ENCODE measurements at regions not wholly inside any gene's neighbourhood (a gene's known extent, or its start where the extent isn't known, plus 50 kb on each side); places are given as distances from the start of the nearest gene placed in this dataset.

- peak; percentile 82 for DNase-seq
These were observed 85.7 kb downstream of the COPS8 start for GRCh38 chr2:237171396-237171795.

DNA sequence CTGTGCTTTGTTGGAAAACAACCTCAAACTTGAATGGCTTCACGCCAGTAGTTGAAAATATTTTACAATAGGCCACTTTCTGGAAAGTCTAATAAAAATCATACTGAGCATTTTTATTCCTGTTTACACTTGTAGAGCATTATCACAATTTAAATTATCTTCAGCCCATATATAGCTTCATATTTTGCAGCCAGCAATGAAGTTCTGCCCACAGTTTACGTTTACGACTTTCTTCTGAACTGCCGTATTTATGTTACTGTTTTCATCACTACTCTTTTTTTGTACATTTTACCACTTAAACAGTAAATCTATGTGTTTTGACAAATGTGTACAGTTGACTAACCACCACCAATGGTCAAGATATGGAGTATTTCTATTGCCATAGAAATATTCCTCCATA, 86.2 kb downstream of the COPS8 start:
- DNase-seq = no peak

DNA sequence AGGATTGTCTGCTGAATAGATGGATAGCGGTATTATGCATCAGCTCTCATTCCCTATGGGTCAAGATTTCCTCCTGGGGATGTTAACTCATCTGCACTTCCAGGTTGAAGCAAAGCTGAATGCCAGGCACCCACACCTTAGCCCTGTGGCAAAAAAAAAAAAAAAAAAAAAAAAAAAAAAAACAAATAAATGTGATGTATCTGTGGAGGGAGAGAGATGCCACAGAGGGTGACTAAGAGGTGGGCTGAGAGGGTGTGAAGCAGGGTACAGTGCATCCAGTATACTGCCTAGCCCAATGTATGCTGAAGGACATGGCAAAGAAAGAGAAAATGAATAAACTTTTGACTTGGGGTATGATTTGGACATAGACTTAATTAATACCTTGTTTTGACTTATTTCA, 91.4 kb downstream of the COPS8 start:
- no peak for DNase-seq

DNA sequence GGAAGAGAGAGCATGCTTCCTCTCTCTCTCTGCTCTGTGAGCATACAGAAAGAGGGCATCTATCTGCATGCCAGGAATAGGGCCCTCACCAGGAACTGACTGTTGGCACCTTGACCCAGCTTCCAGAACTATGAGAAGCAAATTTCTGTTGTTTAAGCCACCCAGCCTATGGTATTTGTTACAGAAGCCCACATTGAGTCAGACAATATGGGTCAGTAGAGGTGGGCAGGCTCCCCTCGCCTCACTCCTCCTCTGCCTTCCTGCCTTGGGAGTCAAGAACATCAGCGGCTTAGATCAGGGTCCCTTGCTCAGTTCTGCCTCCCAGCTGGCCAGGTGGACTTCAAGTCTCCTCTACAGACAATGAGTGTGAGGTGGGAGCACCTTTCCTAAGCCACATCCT, 92.3 kb downstream of the COPS8 start:
- no peak for DNase-seq

- DNase-seq = no peak
These were observed 92.7 kb downstream of the COPS8 start for GRCh38 chr2:237178396-237178795.

GRCh38 chr2:237179161-237179560, 93.5 kb downstream of the COPS8 start:
- DNase-seq = no peak

GRCh38 chr2:237180187-237180586, 94.5 kb downstream of the COPS8 start:
- no peak for DNase-seq

DNA sequence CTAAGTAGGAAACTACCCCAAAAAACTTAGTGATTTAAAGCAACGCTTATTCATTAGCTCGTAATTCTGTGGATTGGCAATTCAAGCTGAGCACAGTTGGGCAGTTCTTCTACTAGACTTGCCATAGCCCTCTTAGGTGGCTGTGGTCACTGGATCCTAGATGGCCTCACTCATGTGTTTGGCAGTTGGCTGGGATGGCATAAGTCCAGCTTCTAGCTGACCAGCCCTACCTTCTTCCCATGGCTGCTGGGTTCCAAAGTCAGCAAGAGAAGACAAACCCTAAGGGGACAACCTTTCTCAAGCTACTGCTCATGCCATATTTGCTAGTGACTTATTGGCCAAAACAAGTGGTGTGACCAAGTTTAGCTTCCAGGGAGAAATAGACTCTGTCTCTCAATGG, 95.3 kb downstream of the COPS8 start:
- DNase-seq = no peak

DNA sequence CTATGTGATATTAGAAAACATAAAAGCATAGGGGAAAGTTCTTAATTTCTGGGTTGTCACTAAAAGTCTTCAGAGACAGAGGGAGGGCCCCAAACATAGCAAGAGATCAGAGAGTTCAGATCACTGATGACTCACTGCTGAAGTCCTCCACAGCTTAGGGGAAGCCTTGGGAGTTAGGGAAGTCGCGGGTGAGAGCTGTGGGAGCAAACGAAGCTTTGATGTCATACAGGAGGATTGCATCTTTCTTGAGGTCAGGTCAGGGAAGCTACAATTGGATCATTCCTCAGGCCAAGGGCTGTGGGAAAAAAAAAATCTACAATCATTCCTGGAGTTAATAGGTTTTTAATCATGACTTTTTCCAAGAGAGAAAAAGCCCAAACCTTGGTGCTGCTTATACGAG, 96.2 kb downstream of the COPS8 start:
- DNase-seq = no peak

- no peak for DNase-seq
These were observed 96.9 kb downstream of the COPS8 start for GRCh38 chr2:237182422-237183123.

GRCh38 chr2:237184192-237184918, 98.7 kb downstream of the COPS8 start:
- DNase-seq = no peak

DNA sequence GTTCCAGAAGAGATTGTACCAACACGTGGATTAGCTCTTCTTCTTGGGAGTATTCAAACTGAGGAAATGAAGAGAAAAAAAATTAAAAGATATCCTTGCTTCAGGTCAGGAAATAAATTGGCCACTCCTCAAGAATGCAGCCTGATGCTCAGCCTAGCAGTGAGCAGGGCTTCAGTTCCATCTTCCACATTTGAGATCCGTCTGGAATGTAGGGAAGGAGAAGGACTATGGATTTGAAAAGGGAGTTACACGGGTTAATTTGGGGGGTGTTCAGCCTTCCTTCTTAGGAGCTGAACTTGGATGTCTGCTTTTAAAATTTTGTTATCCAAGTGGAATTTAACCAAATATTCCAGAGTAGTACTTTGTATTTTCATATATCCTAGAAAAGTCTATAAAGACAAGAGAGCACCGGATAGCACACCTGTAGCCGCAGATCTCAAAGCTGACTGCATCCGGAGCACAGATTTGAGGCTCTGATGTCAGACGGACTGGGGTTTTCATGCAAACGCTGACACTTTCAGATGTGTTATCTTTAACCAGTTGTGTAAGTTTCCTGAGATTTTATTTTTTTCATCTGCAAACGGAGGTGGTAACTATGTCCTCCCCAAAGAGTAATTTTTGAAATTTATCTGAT, 99.3 kb downstream of the COPS8 start:
- DNase-seq = no peak

DNA sequence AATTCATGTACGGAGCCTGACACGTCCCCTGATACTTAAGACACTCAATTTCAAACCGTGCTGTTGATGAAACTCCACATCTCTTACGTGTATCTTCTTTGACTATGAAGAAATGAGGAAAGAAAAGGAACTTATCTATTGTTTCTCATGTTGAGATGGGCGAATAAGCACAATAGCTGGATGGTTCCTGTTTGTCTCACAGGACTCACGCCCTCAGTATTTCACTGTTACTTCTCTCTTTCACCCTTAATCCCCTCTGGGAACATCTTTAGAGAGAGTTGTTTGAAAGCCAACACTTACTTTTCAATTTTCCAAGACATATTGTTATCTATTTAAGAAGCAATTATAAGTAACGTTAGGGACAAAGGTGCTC, 99.8 kb downstream of the COPS8 start:
- no peak for DNase-seq

- DNase-seq = no peak
These were observed 104.1 kb downstream of the COPS8 start for GRCh38 chr2:237189799-237190198.

- no peak for DNase-seq
These were observed 105.5 kb downstream of the COPS8 start for GRCh38 chr2:237190966-237191713.

DNA sequence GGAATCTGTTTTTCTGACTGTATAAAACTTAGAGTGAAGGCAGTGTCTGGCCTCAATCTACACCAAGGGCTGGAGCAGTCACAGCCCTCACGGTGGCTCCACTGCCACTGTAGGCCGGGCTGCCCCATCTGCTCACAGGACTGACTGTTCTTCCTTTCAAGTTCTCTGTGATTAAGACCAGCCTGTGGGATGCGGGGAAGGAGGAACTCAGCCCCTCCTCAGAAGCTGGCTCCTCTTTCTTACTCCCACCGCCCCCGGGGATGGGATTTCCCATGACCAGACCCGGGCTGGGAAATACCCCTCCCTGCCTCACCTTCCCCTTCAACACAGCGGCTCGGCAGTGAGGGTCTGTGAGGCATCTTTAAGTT, 106.0 kb downstream of the COPS8 start:
- DNase-seq = no peak

GRCh38 chr2:237192881-237193280, 107.2 kb downstream of the COPS8 start:
- no peak for DNase-seq

GRCh38 chr2:237193436-237193835, 107.7 kb downstream of the COPS8 start:
- no peak for DNase-seq

GRCh38 chr2:237194081-237194480, 108.4 kb downstream of the COPS8 start:
- DNase-seq = no peak

DNA sequence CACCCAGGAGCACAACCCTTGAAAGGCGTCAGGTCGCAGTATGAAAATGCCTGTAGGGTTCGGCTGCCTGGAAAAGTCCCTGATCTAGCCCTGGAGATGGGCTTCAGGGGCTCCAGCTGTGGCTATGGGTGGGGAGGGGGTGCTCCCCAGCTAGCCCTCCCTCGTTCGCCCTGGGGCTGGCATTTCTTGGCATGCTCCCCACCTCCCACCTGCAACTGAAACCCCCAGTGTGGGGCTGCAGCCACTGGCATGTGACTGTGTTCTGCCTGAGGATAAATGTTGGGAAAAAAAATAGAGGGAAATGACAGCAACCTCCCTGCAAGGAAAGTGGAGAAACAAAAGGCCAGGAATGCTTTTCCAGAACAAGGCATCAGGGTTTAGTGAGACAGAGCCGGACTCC, 109.2 kb downstream of the COPS8 start:
- no peak for DNase-seq

DNA sequence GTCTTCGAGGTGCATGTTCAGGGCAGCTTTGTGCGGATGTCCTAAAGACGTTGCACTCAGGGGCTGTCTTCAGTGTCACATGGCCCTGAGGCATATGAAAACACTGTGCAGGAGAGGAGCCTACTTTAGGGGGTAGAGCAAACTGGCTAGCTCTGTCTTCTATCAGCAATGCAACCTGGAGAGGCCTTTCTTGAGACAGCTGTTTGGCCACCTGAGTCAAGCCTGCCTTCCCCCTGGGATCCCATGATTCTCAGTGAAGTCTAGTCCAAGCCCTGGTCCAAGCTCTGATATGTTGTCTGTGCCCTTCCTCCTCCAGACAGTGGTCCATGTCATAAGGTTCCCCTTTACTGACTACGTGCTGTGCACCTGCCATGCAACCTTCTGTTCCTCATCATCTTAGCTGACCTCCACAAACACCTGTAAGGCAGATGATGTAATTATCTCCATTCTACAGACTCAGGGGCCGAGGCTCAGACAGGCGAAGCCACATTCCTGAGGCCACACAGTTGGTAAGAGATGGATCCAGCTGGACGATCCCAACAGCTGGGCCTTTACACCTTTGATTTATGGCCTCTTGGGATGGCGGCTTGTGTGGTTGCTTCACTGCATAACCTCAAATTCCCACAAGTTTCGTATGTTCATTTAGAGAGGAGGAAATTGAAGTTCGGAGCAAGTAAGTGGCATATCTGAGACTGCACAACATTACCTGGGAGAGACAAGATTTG, 109.9 kb downstream of the COPS8 start:
- no peak for DNase-seq

DNA sequence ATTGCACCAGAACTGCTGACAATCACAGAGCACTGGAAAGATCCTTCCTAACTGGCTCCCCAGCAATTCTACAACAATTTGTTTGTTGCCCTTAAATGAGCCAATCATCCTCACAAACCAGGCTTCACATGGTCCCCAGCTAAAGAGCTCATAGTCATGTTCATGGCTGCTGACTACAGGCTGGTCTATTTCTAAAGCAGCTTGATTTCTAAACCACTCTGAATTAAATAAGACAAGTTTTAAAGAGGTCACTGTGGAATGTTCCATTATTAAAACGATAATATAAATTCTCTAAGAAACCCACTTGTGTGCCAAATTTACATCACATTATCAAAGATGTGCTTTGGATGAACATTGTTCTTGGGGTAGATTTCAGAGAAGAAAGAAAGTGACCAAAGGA, 110.7 kb downstream of the COPS8 start:
- no peak for DNase-seq
